ENCODE measurements at regions not wholly inside any gene's neighbourhood (a gene's known extent, or its start where the extent isn't known, plus 50 kb on each side); places are given as distances from the start of the nearest gene placed in this dataset.

- TF ChIP-seq CTCF (conservative IDR thresholded peaks at IDR 0.05; ENCODE audit: low read length) (no peak), EZH2phosphoT487 (IDR thresholded peaks at IDR 0.05; ENCODE audit: borderline replicate concordance) (no peak)
Measured at GRCh38 chr21:24127651-24128050, 1479.6 kb downstream of the MRPL39 start.

Measured in Loucy (cell line).